HCT116 (cell line): ENCODE measurements at regions not wholly inside any gene's neighbourhood (a gene's known extent, or its start where the extent isn't known, plus 50 kb on each side); places are given as distances from the start of the nearest gene placed in this dataset.

Experiments used
- ATF3 ChIP-seq: IDR thresholded peaks from 2 replicates; pipeline ENCODE4 v1.6.1; 2012
- CEBPB ChIP-seq: IDR thresholded peaks from 2 replicates; pipeline ENCODE4 v1.6.1; 2012; ENCODE audit warnings: low read depth
- CTCF ChIP-seq, 3 experiments: fragments of 200-600 bp in 1 of 3; sonication (generic) in 1 of 3; IDR thresholded peaks in 2 of 3; conservative IDR thresholded peaks in 1 of 3; 2 replicates each; pipeline ENCODE4 v1.5.1; 2012 to 2017; ENCODE audit warnings: low read depth in 2 of 3, low read length in 2 of 3, antibody characterized with exemption in 1 of 3, borderline replicate concordance in 1 of 3, control low read depth in 1 of 3, mild to moderate bottlenecking in 1 of 3, mixed read lengths in 1 of 3, mixed run types in 1 of 3, moderate library complexity in 1 of 3; ENCODE audit not compliant: insufficient read depth in 1 of 3
- EZH2 ChIP-seq: fragments of 200-600 bp; sonication (generic); IDR thresholded peaks from 2 replicates; pipeline ENCODE4 v1.6.1; 2017; ENCODE audit warnings: antibody characterized with exemption, mixed run types
- POLR2AphosphoS5 ChIP-seq: IDR thresholded peaks from 2 replicates; pipeline ENCODE4 v1.6.1; 2011; ENCODE audit warnings: mild to moderate bottlenecking, low read depth, low read length, moderate library complexity
- RAD21 ChIP-seq: IDR thresholded peaks from 2 replicates; pipeline ENCODE4 v1.6.1; 2012; ENCODE audit warnings: low read depth, mild to moderate bottlenecking
- SIN3A ChIP-seq: IDR thresholded peaks from 2 replicates; pipeline ENCODE4 v1.6.1; 2012; ENCODE audit warnings: low read depth
- TCF7L2 ChIP-seq: IDR thresholded peaks from 2 replicates; pipeline ENCODE4 v1.7.0; 2011; ENCODE audit warnings: borderline replicate concordance, inconsistent platforms; ENCODE audit not compliant: insufficient read depth, insufficient read length; ENCODE audit errors: extremely low read depth
- YY1 ChIP-seq: IDR thresholded peaks from 2 replicates; pipeline ENCODE4 v1.6.1; 2011; ENCODE audit warnings: low read length, low read depth, moderate library complexity, mild to moderate bottlenecking; ENCODE audit not compliant: insufficient replicate concordance; ENCODE audit errors: extremely low read depth
- ZNF274 ChIP-seq: fragments of 200-500 bp; sonication (Bioruptor generic); IDR thresholded peaks from 2 replicates; pipeline ENCODE4 v1.6.1; 2014; ENCODE audit warnings: mild to moderate bottlenecking, low read depth, low read length, inconsistent platforms

DNA sequence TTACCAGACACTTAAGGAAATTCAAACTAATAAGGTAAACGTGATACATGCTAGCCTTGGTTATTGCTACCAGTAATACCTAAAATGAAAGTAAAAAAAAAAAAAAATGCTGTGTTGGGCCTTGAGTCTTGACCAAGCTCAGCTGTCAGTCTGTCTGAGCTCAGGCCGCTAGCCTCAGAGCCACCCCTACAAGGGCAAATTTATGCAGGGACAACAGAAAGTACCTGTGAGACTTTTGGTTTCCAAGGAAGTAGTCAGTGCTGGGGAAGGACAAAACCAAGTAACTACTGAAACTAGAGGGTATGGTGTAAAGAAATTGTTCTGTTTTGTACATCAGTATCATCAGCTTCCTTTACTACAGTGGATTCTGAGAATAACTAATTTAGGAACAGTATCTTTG, 134.3 kb upstream of the SLITRK5 start:
- TF ChIP-seq RAD21 (no peak), EZH2 (no peak), CTCF (IDR thresholded peaks at IDR 0.05 in 2 of 3, conservative IDR thresholded peaks at IDR 0.05 in 1 of 3; ENCODE audit: borderline replicate concordance in 1 of 3, insufficient read depth in 1 of 3, low read depth in 2 of 3, low read length in 2 of 3) (no peak), ZNF274 (no peak), CEBPB (no peak), POLR2AphosphoS5 (no peak), TCF7L2 (no peak), YY1 (no peak), SIN3A (no peak), ATF3 (no peak)
